ENCODE measurements at regions not wholly inside any gene's neighbourhood (a gene's known extent, or its start where the extent isn't known, plus 50 kb on each side); places are given as distances from the start of the nearest gene placed in this dataset.

DNA sequence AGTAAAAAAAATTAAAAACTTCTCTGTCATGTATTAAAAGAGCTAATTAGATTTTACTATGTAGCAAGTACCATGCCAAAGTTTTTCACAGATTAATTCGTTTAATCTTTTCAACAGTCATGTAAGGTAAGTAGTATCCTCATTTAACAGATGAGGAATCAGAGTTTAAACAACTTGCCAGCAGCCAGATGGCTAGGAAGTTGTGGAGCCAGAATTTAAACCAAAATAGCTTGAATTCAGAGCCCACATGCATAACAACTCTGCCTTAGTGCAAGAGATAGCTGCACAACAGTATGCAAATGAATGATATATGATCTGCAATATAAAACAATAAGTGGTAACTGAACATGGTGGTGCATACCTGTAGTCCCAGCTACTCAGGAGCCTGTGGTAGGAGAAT, 75.3 kb downstream of the NAP1L3 start:
- TF ChIP-seq, protein P1, sequence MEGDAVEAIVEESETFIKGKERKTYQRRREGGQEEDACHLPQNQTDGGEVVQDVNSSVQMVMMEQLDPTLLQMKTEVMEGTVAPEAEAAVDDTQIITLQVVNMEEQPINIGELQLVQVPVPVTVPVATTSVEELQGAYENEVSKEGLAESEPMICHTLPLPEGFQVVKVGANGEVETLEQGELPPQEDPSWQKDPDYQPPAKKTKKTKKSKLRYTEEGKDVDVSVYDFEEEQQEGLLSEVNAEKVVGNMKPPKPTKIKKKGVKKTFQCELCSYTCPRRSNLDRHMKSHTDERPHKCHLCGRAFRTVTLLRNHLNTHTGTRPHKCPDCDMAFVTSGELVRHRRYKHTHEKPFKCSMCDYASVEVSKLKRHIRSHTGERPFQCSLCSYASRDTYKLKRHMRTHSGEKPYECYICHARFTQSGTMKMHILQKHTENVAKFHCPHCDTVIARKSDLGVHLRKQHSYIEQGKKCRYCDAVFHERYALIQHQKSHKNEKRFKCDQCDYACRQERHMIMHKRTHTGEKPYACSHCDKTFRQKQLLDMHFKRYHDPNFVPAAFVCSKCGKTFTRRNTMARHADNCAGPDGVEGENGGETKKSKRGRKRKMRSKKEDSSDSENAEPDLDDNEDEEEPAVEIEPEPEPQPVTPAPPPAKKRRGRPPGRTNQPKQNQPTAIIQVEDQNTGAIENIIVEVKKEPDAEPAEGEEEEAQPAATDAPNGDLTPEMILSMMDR (IDR thresholded peaks at IDR 0.05) = no peak
- Histone ChIP-seq H3K4me3 (no peak overlapping the region), H3K9me3 (no peaks in the 10 kb centered on the region), H3K36me3 (no peaks in the 10 kb centered on the region), H3K27me3 (no peaks in the 10 kb centered on the region), H3K27ac (no peak overlapping the region), H3K4me1 (no peaks in the 10 kb centered on the region)
- intact Hi-C loops (cut with DNase I) = no loop called here
- no peak for DNase-seq
- no peak for ATAC-seq

DNA sequence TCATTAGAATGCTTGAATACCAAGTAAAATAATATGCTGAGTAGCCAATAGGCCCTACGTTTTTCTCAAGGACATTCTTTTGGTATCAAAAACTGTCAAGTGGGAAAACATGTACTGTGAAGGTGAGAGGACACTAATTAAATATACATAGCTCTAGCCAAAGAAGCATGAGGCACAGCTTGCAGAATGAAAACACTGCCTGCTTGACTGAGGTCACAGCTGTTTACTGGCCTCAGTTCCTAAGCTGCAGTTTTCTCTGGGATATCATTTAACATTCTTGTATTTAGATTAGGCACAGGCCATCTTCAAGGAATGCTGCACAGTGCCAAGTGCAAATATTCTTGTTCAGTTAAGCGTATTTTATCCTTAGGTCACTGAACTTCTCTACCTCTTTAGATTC, 78.6 kb downstream of the NAP1L3 start:
- H3K27me3 ChIP-seq = no peaks in the 10 kb centered on the region
- H3K4me1 ChIP-seq = no peaks in the 10 kb centered on the region
- intact Hi-C loops (cut with DNase I) = no loop called here
- no peak overlapping the region for H3K4me3 ChIP-seq
- TF ChIP-seq, protein P1 (IDR thresholded peaks at IDR 0.05) = no peak
- no peaks in the 10 kb centered on the region for H3K36me3 ChIP-seq
- H3K9me3 ChIP-seq = no peaks in the 10 kb centered on the region
- no peak overlapping the region for H3K27ac ChIP-seq
- ATAC-seq (peak; percentile 76), DNase-seq (no peak)

DNA sequence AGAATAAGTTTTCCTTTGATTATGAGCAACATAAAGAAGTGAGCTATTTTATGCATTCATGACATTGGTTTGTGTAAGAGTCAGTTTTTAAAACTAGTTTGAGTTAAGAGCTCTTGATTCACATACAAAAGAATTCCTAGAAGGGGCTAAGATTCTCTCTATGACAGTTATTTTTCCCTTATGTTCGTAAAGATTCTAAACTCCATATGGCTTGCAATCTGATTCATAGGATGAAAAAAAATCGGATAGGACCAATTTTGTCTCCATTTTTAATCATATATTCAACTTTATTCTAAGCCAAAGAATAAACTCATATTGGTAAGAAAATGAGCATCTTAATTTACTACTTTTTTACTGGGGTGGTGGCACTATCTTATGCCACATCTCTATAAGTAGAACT, 79.4 kb downstream of the NAP1L3 start:
- Histone ChIP-seq H3K4me1 (no peaks in the 10 kb centered on the region), H3K4me3 (no peak overlapping the region), H3K36me3 (no peaks in the 10 kb centered on the region), H3K27me3 (no peaks in the 10 kb centered on the region), H3K9me3 (no peaks in the 10 kb centered on the region), H3K27ac (no peak overlapping the region)
- intact Hi-C loops (cut with DNase I) = no loop called here
- no peak for ATAC-seq
- TF ChIP-seq, protein P1 (IDR thresholded peaks at IDR 0.05) = no peak
- no peak for DNase-seq

DNA sequence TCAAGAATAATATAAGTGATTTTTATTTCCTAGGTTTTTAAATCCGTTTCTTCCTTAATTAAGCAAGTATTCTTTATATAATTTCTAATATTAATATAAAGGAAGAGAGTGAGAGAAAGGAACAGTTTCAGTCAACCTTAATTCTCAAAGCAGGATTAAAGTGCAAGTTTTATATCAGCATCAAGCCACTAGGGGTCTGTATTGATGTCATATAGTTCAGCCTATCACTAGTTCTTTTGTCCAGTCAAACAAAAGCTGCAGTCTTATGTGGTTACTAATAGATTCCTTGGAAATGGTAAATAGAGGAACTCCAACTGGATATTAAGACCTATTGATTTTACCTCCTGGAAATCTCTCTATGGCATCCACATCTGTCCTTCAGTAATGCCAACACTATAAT, 82.0 kb downstream of the NAP1L3 start:
- Histone ChIP-seq H3K27me3 (no peaks in the 10 kb centered on the region), H3K4me1 (no peaks in the 10 kb centered on the region), H3K27ac (no peak overlapping the region), H3K36me3 (no peaks in the 10 kb centered on the region), H3K4me3 (no peak overlapping the region), H3K9me3 (no peaks in the 10 kb centered on the region)
- no peak for DNase-seq
- intact Hi-C loops (cut with DNase I) = no loop called here
- TF ChIP-seq, protein P1 (IDR thresholded peaks at IDR 0.05) = no peak
- no peak for ATAC-seq

DNA sequence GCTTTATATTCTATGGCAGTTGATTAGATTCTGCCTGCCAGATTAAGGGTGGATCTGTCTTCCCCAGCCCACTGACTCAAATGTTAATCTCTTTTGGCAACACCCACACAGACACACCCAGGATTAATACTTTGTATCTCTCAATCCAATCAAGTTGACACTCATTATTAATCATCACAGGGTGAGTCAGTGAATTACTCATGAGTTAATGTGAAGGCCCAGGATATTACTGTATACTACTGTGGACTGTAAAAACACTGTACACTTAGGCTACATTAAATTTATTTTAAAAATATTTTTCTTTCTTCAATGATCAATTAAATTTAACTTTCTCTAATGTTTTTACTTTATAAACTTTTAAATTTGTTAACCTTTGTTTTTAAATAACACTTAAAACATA, 87.7 kb downstream of the NAP1L3 start:
- intact Hi-C loops (cut with DNase I) = no loop called here

DNA sequence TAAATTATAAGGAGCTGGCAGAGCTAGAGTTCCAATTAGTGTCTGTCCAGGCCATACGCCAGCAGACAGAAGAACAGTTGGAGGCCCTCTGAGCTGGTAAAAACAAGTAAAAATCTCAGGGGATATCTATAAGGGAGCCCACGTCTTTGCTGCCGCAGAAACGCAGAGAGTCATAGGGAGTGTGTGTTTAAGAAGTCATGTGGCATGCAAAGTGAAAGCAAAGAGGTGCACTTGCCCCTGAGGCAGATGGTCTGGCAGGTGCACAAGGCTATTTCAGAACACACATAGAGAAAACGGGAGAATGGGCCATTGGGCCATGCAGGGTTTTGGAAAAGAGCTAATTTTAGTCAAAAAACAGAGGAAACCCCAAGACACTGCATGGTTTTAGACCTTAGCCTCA, 92.7 kb downstream of the NAP1L3 start:
- TF ChIP-seq, protein P1 (IDR thresholded peaks at IDR 0.05) = no peak
- Histone ChIP-seq H3K4me1 (no peaks in the 10 kb centered on the region), H3K36me3 (no peaks in the 10 kb centered on the region), H3K4me3 (no peak overlapping the region), H3K27me3 (no peaks in the 10 kb centered on the region), H3K9me3 (no peaks in the 10 kb centered on the region), H3K27ac (no peak overlapping the region)
- intact Hi-C loops (cut with DNase I) = no loop called here
- ATAC-seq (no peak), DNase-seq (no peak)

More for the DNA sequence above, 87.7 kb downstream of the NAP1L3 start:
- ATAC-seq (no peak), DNase-seq (no peak)
- no peaks in the 10 kb centered on the region for H3K9me3 ChIP-seq
- H3K27me3 ChIP-seq = no peaks in the 10 kb centered on the region
- H3K27ac ChIP-seq = no peak overlapping the region
- no peak overlapping the region for H3K4me3 ChIP-seq
- TF ChIP-seq, protein P1 (IDR thresholded peaks at IDR 0.05) = no peak
- H3K36me3 ChIP-seq = no peaks in the 10 kb centered on the region
- no peaks in the 10 kb centered on the region for H3K4me1 ChIP-seq

All from upper lobe of right lung (tissue), 1 donor.